HL-60 (cell line): ENCODE measurements at regions not wholly inside any gene's neighbourhood (a gene's known extent, or its start where the extent isn't known, plus 50 kb on each side); places are given as distances from the start of the nearest gene placed in this dataset.

ENCODE experiments used
- CTCF ChIP-seq: IDR thresholded peaks from one replicate; pipeline ENCODE4 v1.5.1; 2011; ENCODE audit warnings: low read length, control low read depth, inconsistent platforms; ENCODE audit not compliant: insufficient read depth
- GABPA ChIP-seq: IDR thresholded peaks from 2 replicates; pipeline ENCODE4 v1.6.1; 2012; ENCODE audit warnings: low read depth
- POLR2AphosphoS5 ChIP-seq: IDR thresholded peaks from 2 replicates; pipeline ENCODE4 v1.6.1; 2012; ENCODE audit warnings: low read depth
- SPI1 ChIP-seq: IDR thresholded peaks from 2 replicates; pipeline ENCODE4 v1.6.1; 2012; ENCODE audit warnings: low read depth, mild to moderate bottlenecking, borderline replicate concordance
- TF ChIP-seq, protein P1 (sequence below): IDR thresholded peaks from 2 replicates; pipeline ENCODE4 v1.6.1; 2012; ENCODE audit warnings: low read depth; ENCODE audit not compliant: insufficient replicate concordance

- no peak for TF ChIP-seq CTCF
- TF ChIP-seq, protein P1, sequence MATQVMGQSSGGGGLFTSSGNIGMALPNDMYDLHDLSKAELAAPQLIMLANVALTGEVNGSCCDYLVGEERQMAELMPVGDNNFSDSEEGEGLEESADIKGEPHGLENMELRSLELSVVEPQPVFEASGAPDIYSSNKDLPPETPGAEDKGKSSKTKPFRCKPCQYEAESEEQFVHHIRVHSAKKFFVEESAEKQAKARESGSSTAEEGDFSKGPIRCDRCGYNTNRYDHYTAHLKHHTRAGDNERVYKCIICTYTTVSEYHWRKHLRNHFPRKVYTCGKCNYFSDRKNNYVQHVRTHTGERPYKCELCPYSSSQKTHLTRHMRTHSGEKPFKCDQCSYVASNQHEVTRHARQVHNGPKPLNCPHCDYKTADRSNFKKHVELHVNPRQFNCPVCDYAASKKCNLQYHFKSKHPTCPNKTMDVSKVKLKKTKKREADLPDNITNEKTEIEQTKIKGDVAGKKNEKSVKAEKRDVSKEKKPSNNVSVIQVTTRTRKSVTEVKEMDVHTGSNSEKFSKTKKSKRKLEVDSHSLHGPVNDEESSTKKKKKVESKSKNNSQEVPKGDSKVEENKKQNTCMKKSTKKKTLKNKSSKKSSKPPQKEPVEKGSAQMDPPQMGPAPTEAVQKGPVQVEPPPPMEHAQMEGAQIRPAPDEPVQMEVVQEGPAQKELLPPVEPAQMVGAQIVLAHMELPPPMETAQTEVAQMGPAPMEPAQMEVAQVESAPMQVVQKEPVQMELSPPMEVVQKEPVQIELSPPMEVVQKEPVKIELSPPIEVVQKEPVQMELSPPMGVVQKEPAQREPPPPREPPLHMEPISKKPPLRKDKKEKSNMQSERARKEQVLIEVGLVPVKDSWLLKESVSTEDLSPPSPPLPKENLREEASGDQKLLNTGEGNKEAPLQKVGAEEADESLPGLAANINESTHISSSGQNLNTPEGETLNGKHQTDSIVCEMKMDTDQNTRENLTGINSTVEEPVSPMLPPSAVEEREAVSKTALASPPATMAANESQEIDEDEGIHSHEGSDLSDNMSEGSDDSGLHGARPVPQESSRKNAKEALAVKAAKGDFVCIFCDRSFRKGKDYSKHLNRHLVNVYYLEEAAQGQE, result no peak
- no peak for TF ChIP-seq POLR2AphosphoS5
- no peak for TF ChIP-seq GABPA
- TF ChIP-seq SPI1, result no peak
Measured at GRCh38 chr6:12590901-12591300, 125.7 kb upstream of the PHACTR1 start.
